OCI-LY7 (cell line): ENCODE measurements at regions not wholly inside any gene's neighbourhood (a gene's known extent, or its start where the extent isn't known, plus 50 kb on each side); places are given as distances from the start of the nearest gene placed in this dataset.

Experiments used
- BruUV-seq: library from RNA; stranded (reverse); fragments of 400-500 nt; replicated peaks from 2 replicates; lab custom pipeline; 2021; lab: Mats Ljungman, UMichigan
- CTCF ChIA-PET: fragments of 300-600 bp; sonication (Branson Sonifier 250); formaldehyde crosslinking; loops from one replicate; lab custom pipeline; 2022; ENCODE audit warnings: antibody characterized with exemption; ENCODE audit not compliant: unreplicated experiment; lab: Charles Lee
- POLR2A ChIA-PET: fragments of 300-600 bp; sonication (Branson Sonifier 250); formaldehyde crosslinking; loops from one replicate; lab custom pipeline; 2022; ENCODE audit warnings: antibody characterized with exemption; lab: Charles Lee
- DNase-seq: peaks from one replicate; pipeline ENCODE4 v3.0.0-alpha.2; 2015; ENCODE audit warnings: low spot score
- H2AFZ ChIP-seq: fragments of 200-600 bp; sonication (generic), shearing (Covaris generic); 2 replicates; pipeline ENCODE4 v1.6.1; 2014; ENCODE audit warnings: mild to moderate bottlenecking, antibody characterized with exemption, low read length, moderate library complexity
- H3K27ac ChIP-seq: fragments of 200-600 bp; sonication (generic); 2 replicates; pipeline ENCODE4 v1.5.1; 2014; ENCODE audit warnings: mixed run types, low read depth, mild to moderate bottlenecking, moderate library complexity, low read length, inconsistent platforms; ENCODE audit not compliant: poor library complexity, severe bottlenecking
- H3K36me3 ChIP-seq: fragments of 200-600 bp; sonication (generic); 2 replicates; pipeline ENCODE4 v1.6.1; 2014; ENCODE audit warnings: mild to moderate bottlenecking, antibody characterized with exemption, low read length, moderate library complexity, mixed read lengths; ENCODE audit not compliant: insufficient read depth
- H3K4me1 ChIP-seq: fragments of 200-600 bp; sonication (generic); 2 replicates; pipeline ENCODE4 v1.5.1; 2014; ENCODE audit warnings: mild to moderate bottlenecking, low read length; ENCODE audit not compliant: insufficient read depth, poor library complexity, severe bottlenecking
- H3K4me2 ChIP-seq: fragments of 200-600 bp; sonication (generic); 2 replicates; pipeline ENCODE4 v1.6.1; 2014; ENCODE audit warnings: mild to moderate bottlenecking, low read length
- H3K4me3 ChIP-seq: fragments of 200-600 bp; sonication (generic); 2 replicates; pipeline ENCODE4 v1.5.1; 2014; ENCODE audit warnings: mild to moderate bottlenecking, low read depth, low read length; ENCODE audit not compliant: poor library complexity, severe bottlenecking
- H3K79me2 ChIP-seq: fragments of 200-600 bp; sonication (generic); 2 replicates; pipeline ENCODE4 v1.6.1; 2016; ENCODE audit warnings: low read depth, mild to moderate bottlenecking, low read length, moderate library complexity, mixed read lengths; ENCODE audit not compliant: insufficient read depth
- H3K9me2 ChIP-seq: fragments of 200-600 bp; sonication (generic); 2 replicates; pipeline ENCODE4 v1.6.1; 2016; ENCODE audit warnings: mild to moderate bottlenecking, low read length, mixed read lengths; ENCODE audit not compliant: insufficient read depth
- H3K9me3 ChIP-seq: fragments of 200-600 bp; sonication (generic); 2 replicates; pipeline ENCODE4 v1.6.1; 2014; ENCODE audit warnings: mild to moderate bottlenecking, mixed run types, low read length, mixed read lengths
- H4K20me1 ChIP-seq: fragments of 200-600 bp; sonication (generic); 2 replicates; pipeline ENCODE4 v1.6.1; 2014; ENCODE audit warnings: mild to moderate bottlenecking, antibody characterized with exemption, low read length, moderate library complexity, mixed read lengths; ENCODE audit not compliant: insufficient read depth
- CTCF ChIP-seq: fragments of 200-600 bp; sonication (generic); conservative IDR thresholded peaks from 2 replicates; pipeline ENCODE4 v1.5.1; 2014; ENCODE audit warnings: mild to moderate bottlenecking, antibody characterized with exemption, low read length, moderate library complexity, mixed read lengths
- EZH2phosphoT487 ChIP-seq: fragments of 200-600 bp; sonication (generic); IDR thresholded peaks from 2 replicates; pipeline ENCODE4 v1.6.1; 2018; ENCODE audit warnings: low read depth, borderline replicate concordance, mild to moderate bottlenecking, mixed run types, antibody characterized with exemption, low read length, moderate library complexity, mixed read lengths
- intact Hi-C: fragments of 100-400 bp; cut with micrococcal nuclease; formaldehyde crosslinking; loops from one replicate; pipeline ENCODE4 v1.10.0; 2022; ENCODE audit not compliant: unreplicated experiment

- Histone ChIP-seq H3K4me2 (no peak overlapping the region), H3K4me3 (no peak overlapping the region), H3K79me2 (no peaks in the 10 kb centered on the region), H3K27ac (no peak overlapping the region), H2AFZ (no peak overlapping the region), H3K9me3 (no peaks in the 10 kb centered on the region), H4K20me1 (no peaks in the 10 kb centered on the region), H3K4me1 (no peaks in the 10 kb centered on the region), H3K9me2 (no peaks in the 10 kb centered on the region), H3K36me3 (no peaks in the 10 kb centered on the region)
- no peak for DNase-seq
- intact Hi-C loops: no loop called here
- no TSS peak for BruUV-seq
- ChIA-PET CTCF (no interaction called here), POLR2A (no interaction called here)
- no peak for TF ChIP-seq CTCF
- TF ChIP-seq EZH2phosphoT487: no peak
Measured at GRCh38 chr3:73783811-73784210, 159.1 kb upstream of the PDZRN3 start.

- Histone ChIP-seq H3K27ac (no peak overlapping the region), H3K9me2 (no peaks in the 10 kb centered on the region), H3K4me1 (no peaks in the 10 kb centered on the region), H3K36me3 (no peaks in the 10 kb centered on the region), H3K4me3 (no peak overlapping the region), H4K20me1 (no peaks in the 10 kb centered on the region), H3K9me3 (no peaks in the 10 kb centered on the region), H3K79me2 (no peaks in the 10 kb centered on the region), H3K4me2 (no peak overlapping the region), H2AFZ (no peak overlapping the region)
- DNase-seq: no peak
- no TSS peak for BruUV-seq
- CTCF ChIA-PET: interaction anchor here (0.6 kb wide), 1 partner anchor 27 kb away, joined by 3 read pairs; no protein-coding TSS in a partner anchor
- POLR2A ChIA-PET: interaction anchor here (0.7 kb wide), 1 partner anchor 236 kb away, joined by 4 read pairs; no protein-coding TSS in a partner anchor
- intact Hi-C loops: no loop called here
- TF ChIP-seq CTCF (no peak), EZH2phosphoT487 (no peak)
Measured at GRCh38 chr3:73781541-73781940, 156.8 kb upstream of the PDZRN3 start.

- TF ChIP-seq CTCF (no peak), EZH2phosphoT487 (no peak)
- no TSS peak for BruUV-seq
Measured at GRCh38 chr3:73774645-73775044, 149.9 kb upstream of the PDZRN3 start.

More at GRCh38 chr3:73774645-73775044, 149.9 kb upstream of the PDZRN3 start:
- no peak overlapping the region for H3K4me2 ChIP-seq
- H3K79me2 ChIP-seq: no peaks in the 10 kb centered on the region
- no peak overlapping the region for H3K4me3 ChIP-seq
- ChIA-PET CTCF (no interaction called here), POLR2A (interaction anchor here (0.6 to 0.8 kb wide), 2 partner anchors 12 to 13 kb away, joined by 3 read pairs; no protein-coding TSS in a partner anchor)
- H4K20me1 ChIP-seq: no peaks in the 10 kb centered on the region
- no peak overlapping the region for H3K27ac ChIP-seq
- H2AFZ ChIP-seq: no peak overlapping the region
- H3K36me3 ChIP-seq: no peaks in the 10 kb centered on the region
- no peaks in the 10 kb centered on the region for H3K9me2 ChIP-seq
- H3K4me1 ChIP-seq: no peaks in the 10 kb centered on the region
- intact Hi-C loops: no loop called here
- no peaks in the 10 kb centered on the region for H3K9me3 ChIP-seq
- DNase-seq: no peak
